AG04449 (cell line): ENCODE measurements at regions not wholly inside any gene's neighbourhood (a gene's known extent, or its start where the extent isn't known, plus 50 kb on each side); places are given as distances from the start of the nearest gene placed in this dataset.
"Not testable (repeated sequence)": the region's sequence is repeated elsewhere in the genome, so short reads cannot be mapped to it uniquely, and the experiment has no call there.

Source experiments
- CTCF ChIA-PET: fragments of 350-600 bp; formaldehyde crosslinking; extraction: SDS; loops from one replicate; lab custom pipeline; 2021; ENCODE audit warnings: antibody characterized with exemption; lab: Yijun Ruan, JAX
- POLR2A ChIA-PET: fragments of 400-600, 350-600 bp; formaldehyde crosslinking; extraction: SDS; loops from one replicate; lab custom pipeline; 2020; ENCODE audit warnings: antibody characterized with exemption, inconsistent platforms; lab: Yijun Ruan, JAX
- DNase-seq: peaks from one replicate; pipeline ENCODE4 v3.0.0-alpha.2; 2010; ENCODE audit warnings: low read depth, low spot score
- H3K4me3 ChIP-seq: 2 replicates; pipeline ENCODE4 v1.5.1; 2011; ENCODE audit warnings: low read depth, mild to moderate bottlenecking, control low read depth, low read length
- CTCF ChIP-seq: IDR thresholded peaks from one replicate; pipeline ENCODE4 v1.5.1; 2011; ENCODE audit warnings: mild to moderate bottlenecking, moderate library complexity, low read length, control low read depth, inconsistent platforms; ENCODE audit not compliant: insufficient read depth; ENCODE audit errors: missing control alignments

- TF ChIP-seq CTCF, result no peak
- H3K4me3 ChIP-seq, result no peak overlapping the region
- ChIA-PET CTCF (interaction anchor here (0.9 kb wide), 1 partner anchor 14 kb away, joined by 3 read pairs; no protein-coding TSS in a partner anchor), POLR2A (no interaction called here)
- no peak for DNase-seq
These were observed 81.8 kb upstream of the NDP start for GRCh38 chrX:44054863-44055601.

GRCh38 chrX:44045106-44045505 is 71.9 kb upstream of the NDP start:
- DNase-seq, CTCF ChIA-PET, H3K4me3 ChIP-seq, POLR2A ChIA-PET: not testable (repeated sequence)

DNA sequence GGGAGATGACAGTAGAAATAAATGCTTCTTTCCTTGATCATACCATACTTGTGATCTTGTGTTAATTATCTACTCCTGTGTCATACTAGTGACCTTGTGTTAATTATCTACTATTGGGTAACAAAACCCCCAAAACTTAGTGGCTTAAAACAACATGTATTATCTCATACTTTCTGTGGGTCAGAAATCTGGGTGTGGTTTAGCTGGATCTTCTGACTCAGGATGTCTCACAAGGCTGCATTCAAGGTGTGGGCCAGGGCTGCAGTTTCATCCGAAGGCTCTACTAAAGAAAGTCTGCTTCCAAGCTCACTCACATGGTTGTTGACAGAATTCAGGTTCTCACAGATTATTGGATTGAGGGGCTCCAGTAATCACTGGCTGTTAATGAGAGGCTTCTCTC is 70.3 kb upstream of the NDP start:
- ChIA-PET CTCF (no interaction called here), POLR2A (no interaction called here)
- no peak overlapping the region for H3K4me3 ChIP-seq
- DNase-seq, result no peak
- TF ChIP-seq CTCF, result no peak

GRCh38 chrX:44042751-44043150 is 69.6 kb upstream of the NDP start:
- no peak for DNase-seq
- no peak overlapping the region for H3K4me3 ChIP-seq
- TF ChIP-seq CTCF, result no peak
- ChIA-PET POLR2A (no interaction called here), CTCF (no interaction called here)

GRCh38 chrX:44042116-44042515 is 68.9 kb upstream of the NDP start:
- TF ChIP-seq CTCF, result no peak
- POLR2A ChIA-PET, result no interaction called here

GRCh38 chrX:44040406-44040805 is 67.2 kb upstream of the NDP start:
- no peak overlapping the region for H3K4me3 ChIP-seq
- no peak for TF ChIP-seq CTCF
- POLR2A ChIA-PET, result no interaction called here
- DNase-seq, result no peak
- CTCF ChIA-PET, result interaction anchor here (0.7 to 1.4 kb wide), 2 partner anchors 15 to 70 kb away, joined by 3 to 4 read pairs; no protein-coding TSS in a partner anchor

More at GRCh38 chrX:44042116-44042515, 68.9 kb upstream of the NDP start:
- H3K4me3 ChIP-seq, result no peak overlapping the region
- no peak for DNase-seq
- CTCF ChIA-PET, result no interaction called here

- H3K4me3 ChIP-seq, result no peak overlapping the region
- ChIA-PET POLR2A (no interaction called here), CTCF (interaction anchor here (1.4 kb wide), 1 partner anchor 70 kb away, joined by 4 read pairs; no protein-coding TSS in a partner anchor)
- DNase-seq, result no peak
- TF ChIP-seq CTCF, result no peak
These were observed 66.4 kb upstream of the NDP start for GRCh38 chrX:44039556-44039955.
